GM23338 (cell line): ENCODE measurements at regions not wholly inside any gene's neighbourhood (a gene's known extent, or its start where the extent isn't known, plus 50 kb on each side); places are given as distances from the start of the nearest gene placed in this dataset.

Source experiments
- ATAC-seq: fragments of 200-7000 bp; cut with Tn5 transposase; 3 replicates; pipeline ENCODE4 v1.9.1; 2020
- DNase-seq: peaks from one replicate; pipeline ENCODE4 v3.0.0-alpha.2; 2015; ENCODE audit warnings: low spot score
- H2AFZ ChIP-seq: fragments of 200-600 bp; sonication (generic); 2 replicates; pipeline ENCODE4 v1.8.0; 2016; ENCODE audit warnings: antibody characterized with exemption, mild to moderate bottlenecking, moderate library complexity
- H3F3A ChIP-seq: fragments of 200-600 bp; sonication (generic); replicated peaks from 2 replicates; pipeline ENCODE4 v1.8.0; 2017; ENCODE audit warnings: antibody characterized with exemption, mixed run types, low read depth
- H3K27ac ChIP-seq: fragments of 200-600 bp; sonication (generic); 2 replicates; pipeline ENCODE4 v1.6.1; 2016; ENCODE audit warnings: low read depth
- H3K27me3 ChIP-seq: fragments of 200-600 bp; sonication (generic); 2 replicates; pipeline ENCODE4 v1.8.0; 2016; ENCODE audit warnings: mild to moderate bottlenecking, mixed run types, moderate library complexity; ENCODE audit not compliant: insufficient read depth
- H3K36me3 ChIP-seq: fragments of 200-600 bp; sonication (generic); 2 replicates; pipeline ENCODE4 v1.8.0; 2016; ENCODE audit warnings: mild to moderate bottlenecking; ENCODE audit not compliant: insufficient read depth
- H3K4me1 ChIP-seq: fragments of 200-600 bp; sonication (generic); 2 replicates; pipeline ENCODE4 v1.8.0; 2016; ENCODE audit warnings: mild to moderate bottlenecking, moderate library complexity; ENCODE audit not compliant: insufficient read depth
- H3K4me2 ChIP-seq: fragments of 200-600 bp; sonication (generic); 2 replicates; pipeline ENCODE4 v1.7.1; 2017; ENCODE audit warnings: mixed run types
- H3K4me3 ChIP-seq: fragments of 200-600 bp; sonication (generic); 2 replicates; pipeline ENCODE4 v1.6.1; 2016; ENCODE audit warnings: mixed run types
- H3K79me2 ChIP-seq: fragments of 200-600 bp; sonication (generic); replicated peaks from 2 replicates; pipeline ENCODE4 v1.8.0; 2017; ENCODE audit warnings: mild to moderate bottlenecking; ENCODE audit not compliant: insufficient read depth
- H3K9me2 ChIP-seq: fragments of 200-600 bp; sonication (generic); 2 replicates; pipeline ENCODE4 v1.8.0; 2017; ENCODE audit not compliant: insufficient read depth
- H4K20me1 ChIP-seq: fragments of 200-600 bp; sonication (generic); replicated peaks from 2 replicates; pipeline ENCODE4 v1.8.0; 2017; ENCODE audit warnings: mild to moderate bottlenecking; ENCODE audit not compliant: insufficient read depth
- H3K27ac Mint-ChIP-seq: 2 replicates; pipeline ENCODE4 v1.8.0; 2020; ENCODE audit warnings: inconsistent platforms, mild to moderate bottlenecking, moderate library complexity, mixed read lengths
- H3K27me3 Mint-ChIP-seq: 3 replicates; pipeline ENCODE4 v1.8.0; 2022; ENCODE audit warnings: low read depth, mild to moderate bottlenecking, moderate library complexity, mixed read lengths, inconsistent platforms; ENCODE audit not compliant: insufficient read depth, poor library complexity
- H3K36me3 Mint-ChIP-seq: 3 replicates; pipeline ENCODE4 v1.8.0; 2021; ENCODE audit warnings: low read depth, mild to moderate bottlenecking, inconsistent platforms, moderate library complexity, mixed read lengths
- H3K4me1 Mint-ChIP-seq: 3 replicates; pipeline ENCODE4 v1.8.0; 2020; ENCODE audit warnings: mild to moderate bottlenecking, inconsistent platforms, mixed read lengths
- H3K4me3 Mint-ChIP-seq: 3 replicates; pipeline ENCODE4 v1.8.0; 2021; ENCODE audit warnings: moderate library complexity, mild to moderate bottlenecking, inconsistent platforms, mixed read lengths
- H3K9me3 Mint-ChIP-seq: 3 replicates; pipeline ENCODE4 v1.8.0; 2020; ENCODE audit warnings: moderate library complexity, mild to moderate bottlenecking, inconsistent platforms, mixed read lengths
- EZH2 ChIP-seq: fragments of 200-600 bp; sonication (generic); IDR thresholded peaks from one replicate; pipeline ENCODE4 v1.8.0; 2017; ENCODE audit warnings: antibody characterized with exemption, mild to moderate bottlenecking, low read depth; ENCODE audit not compliant: unreplicated experiment
- JUNB ChIP-seq: IDR thresholded peaks from one replicate; pipeline ENCODE4 v1.6.1; 2016; ENCODE audit warnings: antibody characterized with exemption; ENCODE audit not compliant: unreplicated experiment
- NANOG ChIP-seq: IDR thresholded peaks from 2 replicates; pipeline ENCODE4 v1.6.1; 2016; ENCODE audit warnings: antibody characterized with exemption, borderline replicate concordance
- ZNF331 ChIP-seq: fragments of 250-450 bp; sonication (Bioruptor Pico); IDR thresholded peaks from 2 replicates; pipeline ENCODE4 v1.5.0; 2020; ENCODE audit warnings: low read depth, mild to moderate bottlenecking, moderate library complexity
- ZNF462 ChIP-seq: fragments of 250-450 bp; sonication (Bioruptor Pico); IDR thresholded peaks from 2 replicates; pipeline ENCODE4 v1.5.0; 2020; ENCODE audit warnings: mild to moderate bottlenecking, moderate library complexity

GRCh38 chrX:56125946-56126345, 106.2 kb upstream of the KLF8 start (continued):
- TF ChIP-seq ZNF462 (CRISPR knock-in tag) (no peak), NANOG (no peak)

- Histone ChIP-seq H2AFZ (no peak overlapping the region), H3K27ac (no peak overlapping the region), H4K20me1 (no peaks in the 10 kb centered on the region), H3K27me3 (no peaks in the 10 kb centered on the region), H3K79me2 (no peaks in the 10 kb centered on the region), H3K4me3 (no peak overlapping the region), H3K4me1 (peaks cover 6% of the 10 kb centered on the region; the same call in 1 of the 2 replicates), H3K4me2 (no peak overlapping the region), H3K9me2 (no peaks in the 10 kb centered on the region), H3K36me3 (no peaks in the 10 kb centered on the region), H3F3A (no peaks in the 10 kb centered on the region)
- no peak for TF ChIP-seq JUNB
- no peak for TF ChIP-seq NANOG
- TF ChIP-seq EZH2, result no peak
- Mint-ChIP-seq H3K27me3 (no peaks in the 10 kb centered on the region), H3K27ac (peak overlapping the region; percentile 47; the same call in 1 of the 2 replicates), H3K9me3 (peaks cover 23% of the 10 kb centered on the region), H3K4me3 (no peak overlapping the region), H3K36me3 (peaks cover 7% of the 10 kb centered on the region; the same call in 2 of the 3 replicates), H3K4me1 (peaks cover 13% of the 10 kb centered on the region)
- no peak for DNase-seq
- no peak for ATAC-seq
Observed at GRCh38 chrX:56130031-56130430, 102.1 kb upstream of the KLF8 start.

- Histone ChIP-seq H3K4me2 (no peak overlapping the region), H3K9me2 (no peaks in the 10 kb centered on the region), H3K4me3 (no peak overlapping the region), H3K4me1 (peaks cover 6% of the 10 kb centered on the region; the same call in 1 of the 2 replicates), H3K27ac (no peak overlapping the region), H2AFZ (no peak overlapping the region), H3F3A (no peaks in the 10 kb centered on the region), H3K27me3 (no peaks in the 10 kb centered on the region), H3K79me2 (no peaks in the 10 kb centered on the region), H4K20me1 (no peaks in the 10 kb centered on the region), H3K36me3 (no peaks in the 10 kb centered on the region)
- DNase-seq, result no peak
- Mint-ChIP-seq H3K4me1 (peaks cover 13% of the 10 kb centered on the region), H3K27ac (peak overlapping the region; percentile 47; the same call in 1 of the 2 replicates), H3K4me3 (no peak overlapping the region), H3K9me3 (peaks cover 23% of the 10 kb centered on the region), H3K36me3 (peaks cover 7% of the 10 kb centered on the region; the same call in 2 of the 3 replicates), H3K27me3 (no peaks in the 10 kb centered on the region)
- no peak for ATAC-seq
- TF ChIP-seq NANOG, result no peak
- TF ChIP-seq ZNF331 (CRISPR knock-in tag), result no peak
Observed at GRCh38 chrX:56130436-56130835, 101.7 kb upstream of the KLF8 start.
